ENCODE measurements at regions not wholly inside any gene's neighbourhood (a gene's known extent, or its start where the extent isn't known, plus 50 kb on each side); places are given as distances from the start of the nearest gene placed in this dataset.

DNA sequence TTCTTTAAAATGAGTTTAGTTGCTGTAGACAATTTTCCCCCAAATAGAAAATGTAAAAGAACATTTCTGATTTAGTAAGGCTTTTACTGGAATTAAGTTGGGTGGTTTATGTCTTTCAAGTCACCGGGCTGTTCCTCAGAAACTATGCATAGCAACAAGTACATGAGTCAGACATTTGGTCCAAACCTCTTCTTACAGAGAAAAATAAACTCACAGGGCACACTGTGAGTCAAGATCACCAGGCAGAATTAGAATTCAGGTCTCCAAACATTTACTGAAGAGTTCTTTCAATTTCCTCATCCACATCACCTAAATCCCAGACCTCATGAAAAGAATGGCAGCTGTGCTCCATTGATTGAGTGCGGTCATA is 476.1 kb upstream of the SOX5 start:
- H4K8ac ChIP-seq (ENCODE audit: low read depth in 2 of 2, low read length in 2 of 2), result no peak overlapping the region
- no peak overlapping the region for H3K27ac ChIP-seq (ENCODE audit: insufficient read depth, low read length)

More for the DNA sequence above, 476.1 kb upstream of the SOX5 start:
- Histone ChIP-seq H2BK20ac (ENCODE audit: low read depth, low read length) (no peak overlapping the region), H4K91ac (ENCODE audit: insufficient read depth, low read depth, low read length) (no peak overlapping the region), H3K14ac (replicated peaks; ENCODE audit: low read depth, low read length) (no peak overlapping the region), H2AFZ (replicated peaks; ENCODE audit: low read length, poor library complexity) (no peak overlapping the region), H3K9me1 (ENCODE audit: insufficient read depth, low read length) (peaks cover 3% of the 10 kb centered on the region), H2AK9ac (replicated peaks; ENCODE audit: low read depth, low read length, poor library complexity) (no peak overlapping the region), H2BK5ac (ENCODE audit: low read depth, low read length, poor library complexity, severe bottlenecking) (peak overlapping the region; percentile 64), H3K56ac (ENCODE audit: extremely low read depth, insufficient read depth, low read length) (no peak overlapping the region), H2BK120ac (ENCODE audit: low read depth, low read length) (0 out of 2 replicates have a peak overlapping the region, but pooled peaks have one; percentile 23), H3K36me3 (ENCODE audit: control insufficient read depth, insufficient read depth, low read length) (no peaks in the 10 kb centered on the region), H4K20me1 (ENCODE audit: insufficient read depth, low read length) (peaks cover 3% of the 10 kb centered on the region; the same call in 1 of the 2 replicates), H3K4ac (ENCODE audit: low read depth, low read length) (0 out of 2 replicates have a peak overlapping the region, but pooled peaks have one; percentile 11), H3K9ac (ENCODE audit: low read depth, low read length) (no peak overlapping the region), H2BK15ac (ENCODE audit: low read depth, low read length) (no peak overlapping the region), H3K23ac (ENCODE audit: low read depth, low read length) (no peak overlapping the region), H4K5ac (ENCODE audit: low read depth, low read length) (no peak overlapping the region), H3K4me2 (ENCODE audit: low read depth, low read length) (peak overlapping the region; percentile 14; the same call in 1 of the 2 replicates), H3K79me1 (ENCODE audit: low read depth in 1 of 2, low read length in 2 of 2) (peaks cover 15 to 17% of the 10 kb centered on the region in 2 experiments), H3K18ac (ENCODE audit: low read depth, low read length) (peak overlapping the region; percentile 9; the same call in 1 of the 2 replicates), H3K4me1 (ENCODE audit: control insufficient read depth, insufficient read depth, low read length) (peaks cover 8% of the 10 kb centered on the region), H3K9me3 (ENCODE audit: control insufficient read depth, insufficient read depth, low read length) (no peaks in the 10 kb centered on the region), H3K27me3 (ENCODE audit: control insufficient read depth, insufficient read depth, low read length) (no peaks in the 10 kb centered on the region), H2AK5ac (ENCODE audit: low read depth, low read length) (no peak overlapping the region), H3K4me3 (ENCODE audit: insufficient read depth, low read depth, low read length) (no peak overlapping the region)
- POLR2A ChIA-PET (ENCODE audit: unreplicated experiment), result no interaction called here
- TF ChIP-seq RCOR1 (IDR thresholded peaks at IDR 0.05; ENCODE audit: insufficient replicate concordance, low read length) (no peak), SMC3 (IDR thresholded peaks at IDR 0.05; ENCODE audit: low read depth, low read length) (no peak), RAD21 (IDR thresholded peaks at IDR 0.05; ENCODE audit: low read length) (no peak), FOS (IDR thresholded peaks at IDR 0.05; ENCODE audit: low read depth, low read length) (0 out of 2 replicates have a peak, but pooled peaks have one; percentile 18), NFE2L2 (IDR thresholded peaks at IDR 0.05; ENCODE audit: low read depth, low read length) (no peak), RFX5 (IDR thresholded peaks at IDR 0.05; ENCODE audit: low read depth, low read length) (peak; percentile 59; the same call in 1 of the 2 replicates)
- TF ChIP-seq, protein P1, sequence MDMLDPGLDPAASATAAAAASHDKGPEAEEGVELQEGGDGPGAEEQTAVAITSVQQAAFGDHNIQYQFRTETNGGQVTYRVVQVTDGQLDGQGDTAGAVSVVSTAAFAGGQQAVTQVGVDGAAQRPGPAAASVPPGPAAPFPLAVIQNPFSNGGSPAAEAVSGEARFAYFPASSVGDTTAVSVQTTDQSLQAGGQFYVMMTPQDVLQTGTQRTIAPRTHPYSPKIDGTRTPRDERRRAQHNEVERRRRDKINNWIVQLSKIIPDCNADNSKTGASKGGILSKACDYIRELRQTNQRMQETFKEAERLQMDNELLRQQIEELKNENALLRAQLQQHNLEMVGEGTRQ (IDR thresholded peaks at IDR 0.05; ENCODE audit: low read depth, low read length), result no peak
- in situ Hi-C loops (cut with MboI; ENCODE audit: low sequenced_read_pairs) (no loop called here), dilution Hi-C loops (cut with HindIII; ENCODE audit: low sequenced_read_pairs, unreplicated experiment) (no loop called here), intact Hi-C loops (cut with micrococcal nuclease) (no loop called here)
- ATAC-seq (ENCODE audit: low read depth) (peak; percentile 95), DNase-seq (peak; percentile 86)
- no CpG with 5 or more reads among the region's 2 CpGs for WGBS, 2 experiments (ENCODE audit: extremely low coverage in 2 of 2, insufficient read length in 1 of 2)
- CTCF ChIA-PET, result no interaction called here
- no TSS peak for BruUV-seq (replicated peaks)

All from IMR-90 (cell line).